ENCODE measurements at regions not wholly inside any gene's neighbourhood (a gene's known extent, or its start where the extent isn't known, plus 50 kb on each side); places are given as distances from the start of the nearest gene placed in this dataset.

DNA sequence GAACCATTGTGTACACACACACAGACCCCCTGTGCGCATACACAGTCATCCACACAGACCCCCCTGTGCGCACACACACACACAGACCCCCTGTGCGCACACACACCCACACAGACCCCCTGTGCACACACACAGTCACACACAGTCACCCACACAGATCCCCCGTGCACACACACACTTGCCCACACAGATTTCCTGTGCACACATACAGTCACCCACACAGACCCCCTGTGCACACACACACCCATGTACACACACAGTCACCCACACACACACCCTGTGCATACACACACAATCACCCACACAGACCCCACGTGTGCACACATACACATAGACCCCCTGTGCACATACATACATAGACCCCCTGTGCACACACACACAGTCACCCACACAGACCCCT, 106.1 kb downstream of the HSPH1 start:
- WGBS: 95% methylated on average over 5 of the region's 5 CpGs
- H3K27ac ChIP-seq (ENCODE audit: low read depth): no peak overlapping the region
- no peaks in the 10 kb centered on the region for H3K4me1 ChIP-seq (ENCODE audit: insufficient read depth)
- H3K36me3 ChIP-seq (ENCODE audit: insufficient read depth): no peaks in the 10 kb centered on the region
- H3K4me3 ChIP-seq (ENCODE audit: low read depth, low read length): no peak overlapping the region
- no peak for DNase-seq (ENCODE audit: extremely low spot score)

GRCh38 chr13:31054632-31055031, 107.1 kb downstream of the HSPH1 start:
- no peak overlapping the region for H3K27ac ChIP-seq (ENCODE audit: low read depth)
- no peak for DNase-seq (ENCODE audit: extremely low spot score)
- WGBS: 96% methylated on average over 4 of the region's 4 CpGs
- H3K4me1 ChIP-seq (ENCODE audit: insufficient read depth): no peaks in the 10 kb centered on the region
- no peak overlapping the region for H3K4me3 ChIP-seq (ENCODE audit: low read depth, low read length)
- H3K36me3 ChIP-seq (ENCODE audit: insufficient read depth): no peaks in the 10 kb centered on the region

DNA sequence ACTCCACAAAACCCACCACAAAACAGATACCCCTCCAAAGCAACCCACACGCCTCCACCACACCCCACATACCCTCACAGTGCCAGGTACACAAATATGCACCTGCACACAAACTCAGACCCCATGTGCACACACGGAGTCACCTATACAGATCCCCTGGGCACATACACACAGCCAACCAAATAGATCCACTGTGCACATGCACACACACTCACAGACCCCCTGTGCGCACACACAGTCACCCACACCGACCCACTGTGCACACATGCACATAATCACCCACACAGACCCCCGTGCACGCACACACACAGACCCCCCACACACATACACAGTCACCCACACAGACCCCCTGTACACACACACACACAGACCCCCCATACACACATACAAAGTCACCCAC, 107.8 kb downstream of the HSPH1 start:
- H3K27ac ChIP-seq (ENCODE audit: low read depth): no peak overlapping the region
- no peak overlapping the region for H3K4me3 ChIP-seq (ENCODE audit: low read depth, low read length)
- WGBS: 96% methylated on average over 6 of the region's 6 CpGs
- no peak for DNase-seq (ENCODE audit: extremely low spot score)
- no peaks in the 10 kb centered on the region for H3K36me3 ChIP-seq (ENCODE audit: insufficient read depth)
- no peaks in the 10 kb centered on the region for H3K4me1 ChIP-seq (ENCODE audit: insufficient read depth)

DNA sequence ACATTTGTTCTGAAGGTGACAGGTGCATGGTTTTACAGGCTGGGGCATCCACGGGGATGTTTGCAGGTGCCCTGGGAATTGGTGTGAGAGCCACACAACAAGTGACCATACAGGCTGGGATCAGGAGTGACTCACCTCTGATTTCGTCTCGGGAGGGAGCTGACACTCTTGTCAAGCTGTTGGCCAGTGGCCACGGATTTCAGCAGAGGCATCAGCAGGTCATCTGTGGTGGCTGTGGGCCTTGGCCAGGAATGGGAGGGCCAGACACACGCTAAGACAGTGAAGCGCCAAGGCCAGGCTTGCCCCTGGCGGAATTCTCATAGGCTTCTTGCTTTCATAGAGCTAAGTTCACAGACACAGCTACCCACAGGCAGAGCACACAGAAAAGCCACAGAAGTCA, 108.6 kb downstream of the HSPH1 start:
- H3K4me3 ChIP-seq (ENCODE audit: low read depth, low read length): no peak overlapping the region
- H3K4me1 ChIP-seq (ENCODE audit: insufficient read depth): no peaks in the 10 kb centered on the region
- no peak overlapping the region for H3K27ac ChIP-seq (ENCODE audit: low read depth)
- no peak for DNase-seq (ENCODE audit: extremely low spot score)
- WGBS: 72% methylated on average over 7 of the region's 7 CpGs
- no peaks in the 10 kb centered on the region for H3K36me3 ChIP-seq (ENCODE audit: insufficient read depth)

DNA sequence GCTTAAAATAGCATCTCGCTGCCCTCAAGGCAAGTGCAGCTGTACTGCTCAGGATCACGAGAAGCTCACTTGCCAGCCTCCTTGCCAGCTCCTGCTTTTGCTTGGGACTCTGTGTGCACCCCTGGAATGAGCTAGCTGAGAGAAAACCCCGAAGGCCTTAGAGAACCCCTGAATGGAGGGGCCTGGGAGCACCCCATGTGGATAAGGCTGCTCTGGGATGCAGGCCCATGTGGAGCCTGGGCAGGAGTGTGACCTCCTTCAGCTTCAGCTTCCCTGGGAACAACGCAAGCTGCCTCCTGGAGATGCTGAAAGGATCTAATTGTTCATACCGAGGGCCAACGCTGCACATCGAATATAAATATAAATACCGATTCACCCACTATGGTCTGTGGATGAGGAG, 109.2 kb downstream of the HSPH1 start:
- WGBS: 93% methylated on average over 8 of the region's 8 CpGs
- Histone ChIP-seq H3K4me3 (ENCODE audit: low read depth, low read length) (no peak overlapping the region), H3K36me3 (ENCODE audit: insufficient read depth) (no peaks in the 10 kb centered on the region), H3K4me1 (ENCODE audit: insufficient read depth) (no peaks in the 10 kb centered on the region), H3K27ac (ENCODE audit: low read depth) (no peak overlapping the region)
- no peak for DNase-seq (ENCODE audit: extremely low spot score)

GRCh38 chr13:31051999-31052398, 109.7 kb downstream of the HSPH1 start:
- Histone ChIP-seq H3K36me3 (ENCODE audit: insufficient read depth) (no peaks in the 10 kb centered on the region), H3K4me1 (ENCODE audit: insufficient read depth) (no peaks in the 10 kb centered on the region), H3K4me3 (ENCODE audit: low read depth, low read length) (no peak overlapping the region), H3K27ac (ENCODE audit: low read depth) (no peak overlapping the region)
- DNase-seq (ENCODE audit: extremely low spot score): no peak
- WGBS: 83% methylated on average over 8 of the region's 8 CpGs

DNA sequence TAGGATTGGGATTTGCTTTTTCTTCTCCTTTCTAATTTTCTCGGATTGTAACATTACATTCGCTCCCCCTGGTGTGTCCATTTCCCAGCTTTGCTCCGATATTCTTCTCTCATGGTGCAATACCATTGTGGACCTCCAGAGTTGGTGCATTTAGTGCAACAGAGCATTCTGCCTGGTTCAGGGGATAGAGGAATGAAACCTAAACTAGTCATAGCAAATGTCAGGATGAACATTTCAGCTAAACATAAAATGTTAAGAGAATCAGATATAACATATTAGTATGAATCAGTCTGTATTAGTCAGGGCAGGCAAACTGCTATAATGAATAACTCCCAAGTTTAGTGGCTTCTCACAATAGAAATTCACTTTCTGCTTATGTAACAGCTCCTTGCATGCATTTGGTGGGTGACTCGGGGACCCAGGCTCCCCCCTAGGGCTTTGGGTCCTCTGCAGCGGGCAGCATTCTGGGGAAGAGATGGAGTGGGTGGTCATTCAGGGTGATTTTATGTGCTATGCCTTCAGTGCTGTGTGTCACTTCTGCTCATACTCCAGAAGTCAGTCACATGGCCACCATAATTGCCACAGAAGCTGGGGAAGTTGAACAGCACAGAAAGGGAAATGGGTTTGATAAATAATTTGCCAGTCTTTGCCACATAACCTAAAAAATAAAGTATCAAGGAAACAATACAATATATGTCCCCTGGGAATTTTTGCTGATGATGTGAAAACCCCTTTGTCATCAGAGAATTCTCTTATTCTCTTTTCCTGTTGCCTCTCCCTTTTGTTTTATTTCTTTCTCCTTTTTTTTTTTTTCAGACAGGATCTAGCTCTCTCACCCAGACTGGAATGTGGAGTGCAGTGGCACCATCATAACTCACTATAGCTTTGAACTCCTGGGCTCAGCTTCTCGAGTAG, 111.0 kb downstream of the HSPH1 start:
- Histone ChIP-seq H3K27ac (ENCODE audit: low read depth) (no peak overlapping the region), H3K4me3 (ENCODE audit: low read depth, low read length) (no peak overlapping the region), H3K4me1 (ENCODE audit: insufficient read depth) (no peaks in the 10 kb centered on the region), H3K36me3 (ENCODE audit: insufficient read depth) (no peaks in the 10 kb centered on the region)
- DNase-seq (ENCODE audit: extremely low spot score): no peak
- 77% methylated on average over 6 of the region's 6 CpGs for WGBS

- no peak overlapping the region for H3K4me3 ChIP-seq (ENCODE audit: low read depth, low read length)
- no peak for DNase-seq (ENCODE audit: extremely low spot score)
- 72% methylated on average over 6 of the region's 6 CpGs for WGBS
- no peaks in the 10 kb centered on the region for H3K36me3 ChIP-seq (ENCODE audit: insufficient read depth)
- no peaks in the 10 kb centered on the region for H3K4me1 ChIP-seq (ENCODE audit: insufficient read depth)
- no peak overlapping the region for H3K27ac ChIP-seq (ENCODE audit: low read depth)
Observed at GRCh38 chr13:31049833-31050232, 111.9 kb downstream of the HSPH1 start.

DNA sequence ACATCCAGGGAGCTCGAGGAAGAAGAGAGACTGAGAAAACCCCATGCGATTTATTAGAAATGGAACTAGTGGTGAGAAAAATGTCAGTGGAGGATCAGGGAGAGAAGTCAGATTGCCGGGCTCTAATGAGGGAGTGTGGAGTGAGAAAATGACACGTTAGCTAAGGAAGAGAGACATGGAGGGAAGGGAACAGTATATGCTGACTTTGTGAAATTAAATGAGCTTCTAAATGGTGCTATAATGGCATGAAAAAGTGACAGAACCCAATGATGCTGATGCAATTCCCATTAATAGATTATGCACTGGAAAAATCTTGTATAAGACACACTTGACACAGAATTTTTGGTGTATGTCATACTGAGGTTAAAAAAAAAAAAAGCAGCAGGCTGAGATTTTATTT, 112.6 kb downstream of the HSPH1 start:
- Histone ChIP-seq H3K27ac (ENCODE audit: low read depth) (no peak overlapping the region), H3K36me3 (ENCODE audit: insufficient read depth) (no peaks in the 10 kb centered on the region), H3K4me1 (ENCODE audit: insufficient read depth) (no peaks in the 10 kb centered on the region), H3K4me3 (ENCODE audit: low read depth, low read length) (no peak overlapping the region)
- 90% methylated on average over 4 of the region's 4 CpGs for WGBS
- no peak for DNase-seq (ENCODE audit: extremely low spot score)

DNA sequence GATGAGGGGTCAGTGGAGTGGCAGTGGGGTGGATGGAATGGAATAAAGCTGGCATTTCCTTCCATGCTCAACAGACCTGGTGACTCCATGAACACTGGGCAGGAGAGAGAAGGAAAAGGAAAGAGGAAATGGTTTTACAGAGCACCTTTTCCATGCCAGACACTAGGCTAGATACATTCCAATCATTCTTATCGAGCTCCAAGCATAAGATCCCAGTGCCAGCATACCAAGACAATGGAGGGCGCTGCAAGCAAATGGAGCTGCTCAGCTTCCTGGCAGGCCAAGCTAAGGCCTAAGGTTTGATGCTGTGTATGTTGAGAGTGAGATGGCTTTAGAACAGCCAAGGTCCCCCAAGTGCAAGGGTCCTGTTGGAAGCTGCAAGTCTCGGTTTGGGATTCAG, 113.2 kb downstream of the HSPH1 start:
- 89% methylated on average over 3 of the region's 3 CpGs for WGBS
- H3K4me1 ChIP-seq (ENCODE audit: insufficient read depth): no peaks in the 10 kb centered on the region
- no peak overlapping the region for H3K4me3 ChIP-seq (ENCODE audit: low read depth, low read length)
- H3K36me3 ChIP-seq (ENCODE audit: insufficient read depth): no peaks in the 10 kb centered on the region
- no peak for DNase-seq (ENCODE audit: extremely low spot score)
- H3K27ac ChIP-seq (ENCODE audit: low read depth): no peak overlapping the region

DNA sequence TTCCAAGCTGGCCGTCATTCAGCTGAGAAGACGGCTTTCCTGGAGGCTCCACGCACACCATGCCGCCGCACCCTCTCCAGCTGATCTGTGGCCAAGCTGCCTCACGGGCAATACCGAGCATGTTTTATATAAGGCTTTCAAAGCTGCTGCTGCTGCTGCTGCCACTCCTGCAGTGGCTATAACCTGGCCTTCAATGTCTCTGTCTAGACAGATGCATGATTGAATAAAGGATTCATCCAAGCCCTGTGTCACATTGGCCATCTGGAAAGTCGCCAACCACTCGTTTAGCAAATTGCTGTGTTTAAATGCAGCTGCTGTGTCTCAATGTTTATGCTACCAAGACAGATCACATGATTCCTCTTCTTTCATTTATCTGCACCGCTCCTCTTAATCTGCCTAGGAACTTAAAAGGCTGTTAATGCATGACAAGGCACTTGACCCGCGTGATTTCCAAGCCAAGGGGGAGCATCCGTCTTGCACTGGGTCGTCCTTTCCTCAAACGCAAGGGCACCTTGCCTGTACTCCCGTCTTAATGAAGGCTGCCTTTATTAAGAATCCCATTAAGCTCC, 114.3 kb downstream of the TEX26 start:
- Histone ChIP-seq H3K27ac (ENCODE audit: low read depth) (no peak overlapping the region), H3K4me3 (ENCODE audit: low read depth, low read length) (no peak overlapping the region)
- WGBS: 21% methylated on average over 16 of the region's 16 CpGs

GRCh38 chr13:31045286-31046081, 113.0 kb downstream of the TEX26 start:
- Histone ChIP-seq H3K27ac (ENCODE audit: low read depth) (peak overlapping the region; percentile 16), H3K4me3 (ENCODE audit: low read depth, low read length) (no peak overlapping the region), H3K36me3 (ENCODE audit: insufficient read depth) (no peaks in the 10 kb centered on the region), H3K4me1 (ENCODE audit: insufficient read depth) (no peaks in the 10 kb centered on the region)
- 45% methylated on average over 11 of the region's 11 CpGs for WGBS
- DNase-seq (ENCODE audit: extremely low spot score): no peak

More for the DNA sequence above, 114.3 kb downstream of the TEX26 start:
- no peaks in the 10 kb centered on the region for H3K4me1 ChIP-seq (ENCODE audit: insufficient read depth)
- no peaks in the 10 kb centered on the region for H3K36me3 ChIP-seq (ENCODE audit: insufficient read depth)
- DNase-seq (ENCODE audit: extremely low spot score): peak; percentile 64

GRCh38 chr13:31044364-31045285, 112.2 kb downstream of the TEX26 start:
- Histone ChIP-seq H3K27ac (ENCODE audit: low read depth) (no peak overlapping the region), H3K4me1 (ENCODE audit: insufficient read depth) (no peaks in the 10 kb centered on the region), H3K36me3 (ENCODE audit: insufficient read depth) (no peaks in the 10 kb centered on the region), H3K4me3 (ENCODE audit: low read depth, low read length) (no peak overlapping the region)
- WGBS: 28% methylated on average over 18 of the region's 18 CpGs
- peak; percentile 76 for DNase-seq (ENCODE audit: extremely low spot score)

All from urinary bladder (tissue), 3 donors.